GF-D8 (cell line): ENCODE measurements at regions not wholly inside any gene's neighbourhood (a gene's known extent, or its start where the extent isn't known, plus 50 kb on each side); places are given as distances from the start of the nearest gene placed in this dataset.

Experiments used
- DNase-seq: peaks from one replicate; lab custom pipeline; 2025; lab: John Stamatoyannopoulos, UW

DNA sequence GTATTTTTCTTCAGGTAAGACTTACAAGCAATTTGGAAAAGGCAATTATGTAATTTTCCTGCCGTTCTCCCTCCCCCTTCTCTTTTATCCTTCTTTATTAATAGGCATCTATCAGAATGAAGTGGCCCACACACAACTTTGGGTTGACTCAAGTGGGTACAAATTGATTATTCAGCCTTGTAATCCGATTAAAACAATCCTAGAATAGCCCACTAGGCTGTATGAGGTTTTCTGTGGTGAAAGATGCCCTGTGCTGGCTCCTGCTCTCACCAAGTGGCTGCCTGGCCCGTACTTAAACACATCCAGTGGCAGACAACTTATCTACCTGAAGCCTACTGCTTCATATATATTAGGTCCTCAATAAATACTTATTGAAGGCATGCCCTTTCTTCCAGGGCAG is 177.3 kb upstream of the C9orf72 start:
- no peak for DNase-seq

GRCh38 chr9:27752069-27752468 is 178.8 kb upstream of the C9orf72 start:
- no peak for DNase-seq

DNA sequence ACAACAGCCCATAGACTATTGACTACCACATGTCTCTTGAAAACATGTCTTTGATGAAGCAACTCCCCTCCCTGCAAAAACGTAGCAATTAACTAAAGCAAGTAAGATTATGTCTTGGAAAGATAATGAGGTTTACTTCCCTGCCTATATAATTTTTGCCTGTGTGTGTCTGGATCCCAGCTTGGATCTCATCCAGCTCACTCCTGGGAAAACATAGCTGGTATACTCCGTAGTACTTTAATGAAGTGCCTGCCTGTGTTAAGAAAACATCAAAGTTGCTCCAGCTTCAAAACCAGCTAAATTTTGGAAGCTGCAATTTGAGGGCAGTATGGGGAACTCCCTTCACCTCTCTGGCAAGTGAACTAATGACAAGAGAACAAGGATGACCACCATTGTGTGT is 182.6 kb upstream of the C9orf72 start:
- DNase-seq, result no peak

GRCh38 chr9:27756418-27756817 is 183.1 kb upstream of the C9orf72 start:
- DNase-seq, result no peak

DNA sequence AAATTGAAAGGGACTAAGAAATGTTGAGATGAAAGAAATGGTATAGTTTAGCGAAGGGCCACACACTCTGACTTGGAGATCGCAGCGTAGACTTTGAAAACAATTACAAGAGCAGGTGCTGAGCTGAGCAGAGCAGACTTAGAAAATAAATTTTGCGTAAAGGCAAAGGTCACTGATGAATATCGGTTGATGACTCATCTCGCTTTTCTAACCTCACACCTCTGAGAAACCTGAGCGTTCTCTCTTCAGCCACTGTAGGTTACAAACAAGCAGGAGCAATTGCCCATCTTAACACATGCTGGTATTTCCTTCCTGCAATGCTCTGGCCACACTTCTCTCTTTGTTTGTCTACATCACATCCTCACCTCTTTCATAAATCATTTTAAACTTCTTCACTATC is 190.6 kb upstream of the C9orf72 start:
- DNase-seq, result no peak

GRCh38 chr9:27765266-27766072 is 192.2 kb upstream of the C9orf72 start:
- no peak for DNase-seq

DNA sequence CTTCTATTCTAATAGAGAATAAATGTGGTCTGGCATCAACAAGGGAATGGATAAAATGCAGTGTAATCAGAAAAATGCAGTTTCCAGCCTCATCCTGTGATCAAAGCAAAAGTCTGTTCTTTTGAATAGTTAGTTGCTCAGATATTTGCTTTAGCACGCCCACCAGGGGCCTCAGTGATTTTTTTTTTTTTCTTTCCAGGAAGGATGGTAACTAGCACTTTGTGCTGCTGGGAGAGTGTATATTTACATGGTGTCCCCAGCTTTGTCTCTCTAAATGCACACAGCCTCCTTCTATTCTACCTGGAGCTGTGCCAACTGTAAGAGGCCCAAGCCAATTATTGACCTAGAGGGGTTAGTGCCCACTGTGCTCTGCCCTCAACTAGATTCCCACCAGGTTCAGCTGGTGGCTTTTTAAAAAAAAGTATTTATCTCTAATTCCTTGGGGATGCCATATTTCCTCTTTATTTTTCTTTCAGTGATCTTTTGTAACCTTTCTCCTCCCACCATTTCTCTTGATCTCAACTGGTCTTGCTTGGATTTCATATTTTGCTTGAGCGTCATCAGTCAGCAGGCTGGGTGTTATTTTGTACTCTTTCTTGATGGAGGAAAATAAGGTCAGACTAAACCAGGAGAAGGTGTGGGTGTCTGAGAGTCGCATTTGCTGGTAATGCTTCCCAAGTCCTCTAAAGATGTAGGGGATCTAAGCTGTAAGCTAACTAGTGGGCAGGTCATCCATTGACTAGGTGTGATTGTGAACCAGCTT is 193.0 kb upstream of the C9orf72 start:
- DNase-seq, result no peak

GRCh38 chr9:27768781-27769180 is 195.5 kb upstream of the C9orf72 start:
- DNase-seq, result no peak

- no peak for DNase-seq
Observed at GRCh38 chr9:27770541-27770940, 197.3 kb upstream of the C9orf72 start.

DNA sequence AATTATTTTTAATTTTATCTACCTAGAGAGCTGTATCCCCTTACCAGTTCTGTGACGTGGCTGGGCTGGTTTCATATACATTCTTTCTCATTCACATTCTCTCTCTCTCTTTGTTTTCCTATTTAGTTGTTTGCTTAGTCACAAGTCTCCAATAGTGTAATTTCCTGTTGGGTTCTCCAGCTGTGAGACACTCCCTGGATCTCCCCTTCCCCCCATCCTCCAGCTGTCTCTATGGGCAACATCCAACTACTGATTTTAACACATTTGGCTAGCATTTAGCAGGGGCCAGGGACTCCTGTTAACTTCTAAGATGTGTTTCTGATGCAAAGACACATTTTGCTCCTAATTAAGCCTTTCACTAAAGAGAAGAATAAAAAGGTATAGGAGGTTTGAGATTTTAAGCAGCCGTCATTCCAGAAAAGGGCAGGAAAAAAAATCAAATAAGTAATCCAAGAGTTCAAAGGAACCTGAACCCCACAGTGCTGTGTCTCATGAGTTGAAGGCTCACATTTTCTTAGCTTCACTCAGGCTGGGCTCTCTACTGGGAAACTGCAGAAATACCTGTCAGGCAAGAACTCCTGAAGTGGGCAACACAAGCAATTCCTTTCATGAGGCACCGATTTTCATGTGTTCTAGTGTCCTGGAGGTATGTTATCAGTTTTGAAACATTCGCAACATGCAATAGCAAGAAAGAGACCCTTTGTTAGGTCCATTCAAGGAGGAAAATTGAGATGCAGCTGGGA is 198.7 kb upstream of the C9orf72 start:
- no peak for DNase-seq

GRCh38 chr9:27784847-27785713 is 211.8 kb upstream of the C9orf72 start:
- DNase-seq, result no peak

GRCh38 chr9:27785714-27786100 is 212.4 kb upstream of the C9orf72 start:
- DNase-seq, result no peak

GRCh38 chr9:27787891-27788290 is 214.6 kb upstream of the C9orf72 start:
- no peak for DNase-seq

- DNase-seq, result no peak
Observed at GRCh38 chr9:27791311-27791710, 218.0 kb upstream of the C9orf72 start.

- DNase-seq, result no peak
Observed at GRCh38 chr9:27792971-27793689, 219.8 kb upstream of the C9orf72 start.

- DNase-seq, result no peak
Observed at GRCh38 chr9:27799326-27799725, 226.0 kb upstream of the C9orf72 start.

- DNase-seq, result no peak
Observed at GRCh38 chr9:27800159-27800558, 226.9 kb upstream of the C9orf72 start.

DNA sequence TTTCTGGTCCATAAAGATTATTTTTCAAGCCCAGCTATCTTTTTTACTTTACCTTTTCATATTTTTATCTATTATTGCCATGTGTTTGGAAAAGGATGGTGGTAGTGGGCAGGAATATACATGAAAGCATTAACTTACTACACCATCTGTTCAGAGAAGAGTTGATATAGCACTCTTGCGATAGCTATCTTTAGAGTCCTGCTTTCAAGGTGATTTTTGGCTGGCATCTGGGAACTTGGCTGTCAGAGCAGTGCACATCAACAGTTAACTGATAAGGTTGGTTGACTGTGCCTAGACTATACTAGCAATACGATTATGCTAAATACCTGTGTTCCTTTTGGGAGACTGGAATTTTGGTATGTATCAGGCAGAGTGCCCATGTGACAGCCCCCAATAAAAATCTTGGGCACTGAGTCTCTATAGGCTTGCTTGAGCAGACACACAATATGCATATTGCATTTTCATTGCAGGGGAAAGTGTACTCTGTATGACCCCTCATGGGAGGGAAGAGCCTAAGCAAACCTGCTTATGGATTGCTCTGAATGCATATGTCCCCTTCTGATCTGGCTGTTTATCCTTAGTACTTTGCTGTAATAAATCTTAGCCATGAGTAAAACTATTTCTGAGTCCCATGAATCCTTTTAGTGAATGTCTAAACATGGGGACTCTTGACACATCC is 227.6 kb upstream of the C9orf72 start:
- no peak for DNase-seq

- DNase-seq, result no peak
Observed at GRCh38 chr9:27801545-27801944, 228.3 kb upstream of the C9orf72 start.

DNA sequence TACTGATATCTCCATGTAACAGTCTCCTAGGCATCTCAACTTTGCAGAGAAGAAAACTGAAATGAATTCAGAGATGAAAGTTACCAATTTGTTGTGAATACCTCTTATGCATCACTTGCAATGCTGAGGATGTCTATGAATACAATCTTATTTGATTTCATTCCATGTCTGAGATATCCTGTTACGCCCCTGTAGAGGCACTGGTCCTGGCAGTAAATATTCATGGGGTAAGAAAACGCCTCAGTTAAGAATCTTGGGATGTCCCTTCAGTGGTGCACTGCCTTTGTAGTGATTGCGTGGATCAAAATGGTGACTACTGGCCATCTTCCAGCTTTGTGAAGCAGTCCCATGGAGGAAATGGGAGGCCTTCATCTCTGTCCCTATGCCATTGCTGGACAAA is 229.1 kb upstream of the C9orf72 start:
- DNase-seq, result no peak

- DNase-seq, result no peak
Observed at GRCh38 chr9:27808864-27809263, 235.6 kb upstream of the C9orf72 start.
